22Rv1 (cell line): ENCODE measurements at regions not wholly inside any gene's neighbourhood (a gene's known extent, or its start where the extent isn't known, plus 50 kb on each side); places are given as distances from the start of the nearest gene placed in this dataset.

ENCODE experiments used
- ZFX ChIP-seq: fragments of 450-650 bp; IDR thresholded peaks from 2 replicates; pipeline ENCODE4 v1.6.1; 2017; ENCODE audit warnings: antibody characterized with exemption, borderline replicate concordance
- TF ChIP-seq, protein P1 (sequence below): fragments of 450-650 bp; IDR thresholded peaks from 2 replicates; pipeline ENCODE4 v1.5.1; 2017; ENCODE audit warnings: mild to moderate bottlenecking

DNA sequence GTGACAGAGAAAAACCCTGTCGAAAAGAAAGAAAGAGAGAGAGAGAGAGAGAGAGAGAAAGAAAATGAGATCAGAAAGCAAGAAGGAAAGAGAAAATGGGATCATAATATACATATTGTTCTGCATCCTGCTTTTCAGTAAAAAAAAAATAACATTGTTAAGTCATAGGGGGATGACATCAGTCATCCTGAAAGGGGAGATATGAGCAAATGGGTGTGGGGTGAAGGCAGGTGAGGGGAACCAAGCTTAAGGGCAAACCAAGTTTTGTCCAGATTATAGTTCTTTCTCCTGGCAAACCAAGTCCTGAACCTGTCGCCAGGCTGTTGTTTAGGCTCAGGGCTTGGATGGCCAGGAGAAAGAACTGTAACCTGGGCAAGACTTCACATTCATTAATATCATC lies 92.6 kb upstream of the TMTC4 start:
- TF ChIP-seq, protein P1, sequence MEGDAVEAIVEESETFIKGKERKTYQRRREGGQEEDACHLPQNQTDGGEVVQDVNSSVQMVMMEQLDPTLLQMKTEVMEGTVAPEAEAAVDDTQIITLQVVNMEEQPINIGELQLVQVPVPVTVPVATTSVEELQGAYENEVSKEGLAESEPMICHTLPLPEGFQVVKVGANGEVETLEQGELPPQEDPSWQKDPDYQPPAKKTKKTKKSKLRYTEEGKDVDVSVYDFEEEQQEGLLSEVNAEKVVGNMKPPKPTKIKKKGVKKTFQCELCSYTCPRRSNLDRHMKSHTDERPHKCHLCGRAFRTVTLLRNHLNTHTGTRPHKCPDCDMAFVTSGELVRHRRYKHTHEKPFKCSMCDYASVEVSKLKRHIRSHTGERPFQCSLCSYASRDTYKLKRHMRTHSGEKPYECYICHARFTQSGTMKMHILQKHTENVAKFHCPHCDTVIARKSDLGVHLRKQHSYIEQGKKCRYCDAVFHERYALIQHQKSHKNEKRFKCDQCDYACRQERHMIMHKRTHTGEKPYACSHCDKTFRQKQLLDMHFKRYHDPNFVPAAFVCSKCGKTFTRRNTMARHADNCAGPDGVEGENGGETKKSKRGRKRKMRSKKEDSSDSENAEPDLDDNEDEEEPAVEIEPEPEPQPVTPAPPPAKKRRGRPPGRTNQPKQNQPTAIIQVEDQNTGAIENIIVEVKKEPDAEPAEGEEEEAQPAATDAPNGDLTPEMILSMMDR, result no peak
- no peak for TF ChIP-seq ZFX
